T-helper 1 cell (primary cell): ENCODE measurements at regions not wholly inside any gene's neighbourhood (a gene's known extent, or its start where the extent isn't known, plus 50 kb on each side); places are given as distances from the start of the nearest gene placed in this dataset.
"Not testable (repeated sequence)": the region's sequence is repeated elsewhere in the genome, so short reads cannot be mapped to it uniquely, and the experiment has no call there.

Source experiments
- DNase-seq, 5 donors: peaks; one replicate each; pipeline ENCODE4 v3.0.0-alpha.2; 2012 to 2020

- no peak for DNase-seq
These were observed 283.0 kb upstream of the IZUMO3 start for GRCh38 chr9:24828687-24829086.

- DNase-seq = no peak
These were observed 278.9 kb upstream of the IZUMO3 start for GRCh38 chr9:24824607-24825006.

GRCh38 chr9:24820196-24820595, 274.5 kb upstream of the IZUMO3 start:
- no peak for DNase-seq

GRCh38 chr9:24817756-24818155, 272.1 kb upstream of the IZUMO3 start:
- DNase-seq = no peak

GRCh38 chr9:24816006-24816405, 270.3 kb upstream of the IZUMO3 start:
- DNase-seq = no peak

GRCh38 chr9:24801344-24801743, 255.6 kb upstream of the IZUMO3 start:
- no peak for DNase-seq

- DNase-seq = no peak
These were observed 248.1 kb upstream of the IZUMO3 start for GRCh38 chr9:24793787-24794186.

GRCh38 chr9:24776226-24776625, 230.5 kb upstream of the IZUMO3 start:
- DNase-seq = no peak

GRCh38 chr9:24774199-24774598, 228.5 kb upstream of the IZUMO3 start:
- DNase-seq = not testable (repeated sequence)

- no peak for DNase-seq
These were observed 220.4 kb upstream of the IZUMO3 start for GRCh38 chr9:24766081-24766480.

GRCh38 chr9:24765025-24765756, 219.5 kb upstream of the IZUMO3 start:
- no peak for DNase-seq

- peak in 1 of 5 donors; percentile 13 for DNase-seq
These were observed 192.8 kb upstream of the IZUMO3 start for GRCh38 chr9:24738421-24738961.

- DNase-seq = no peak
These were observed 186.1 kb upstream of the IZUMO3 start for GRCh38 chr9:24731754-24732153.

GRCh38 chr9:24721621-24722020, 175.9 kb upstream of the IZUMO3 start:
- no peak for DNase-seq

- no peak for DNase-seq
These were observed 166.5 kb upstream of the IZUMO3 start for GRCh38 chr9:24712206-24712605.

- no peak for DNase-seq
These were observed 163.1 kb upstream of the IZUMO3 start for GRCh38 chr9:24708814-24709213.

GRCh38 chr9:24698881-24699518, 153.3 kb upstream of the IZUMO3 start:
- DNase-seq = no peak

- no peak for DNase-seq
These were observed 126.6 kb upstream of the IZUMO3 start for GRCh38 chr9:24672336-24672735.

- DNase-seq = no peak
These were observed 111.7 kb upstream of the IZUMO3 start for GRCh38 chr9:24657387-24657786.

- DNase-seq = no peak
These were observed 106.5 kb upstream of the IZUMO3 start for GRCh38 chr9:24652181-24652580.

GRCh38 chr9:24628809-24629208, 83.1 kb upstream of the IZUMO3 start:
- DNase-seq = not testable (repeated sequence)

GRCh38 chr9:24625097-24625496, 79.4 kb upstream of the IZUMO3 start:
- DNase-seq = no peak

- DNase-seq = no peak
These were observed 78.8 kb upstream of the IZUMO3 start for GRCh38 chr9:24624481-24624880.

- no peak for DNase-seq
These were observed 75.0 kb upstream of the IZUMO3 start for GRCh38 chr9:24620741-24621140.
